OCI-LY1 (cell line): ENCODE measurements at regions not wholly inside any gene's neighbourhood (a gene's known extent, or its start where the extent isn't known, plus 50 kb on each side); places are given as distances from the start of the nearest gene placed in this dataset.

ENCODE experiments used
- CTCF ChIP-seq: fragments of 200-600 bp; sonication (generic), shearing (Covaris generic); IDR thresholded peaks from 2 replicates; pipeline ENCODE4 v1.5.1; 2017; ENCODE audit warnings: mild to moderate bottlenecking, antibody characterized with exemption, low read length, moderate library complexity, mixed read lengths
- EZH2 ChIP-seq: fragments of 200-600 bp; sonication (generic), shearing (Covaris generic); IDR thresholded peaks from 2 replicates; pipeline ENCODE4 v1.8.0; 2017; ENCODE audit warnings: borderline replicate concordance, mixed run types, mild to moderate bottlenecking, antibody characterized with exemption, low read length, moderate library complexity, mixed read lengths

- TF ChIP-seq CTCF (peak; percentile 8; the same call in 1 of the 2 replicates), EZH2 (no peak)
Observed at GRCh38 chr21:15679630-15680029, 50.2 kb upstream of the USP25 start.
